Activated T-cell treated with anti-CD3 and anti-CD28 coated beads, Interleukin-2, amount 50 U/mL, for 72 hours (primary cell): ENCODE measurements at regions not wholly inside any gene's neighbourhood (a gene's known extent, or its start where the extent isn't known, plus 50 kb on each side); places are given as distances from the start of the nearest gene placed in this dataset.

Experiments
- ATAC-seq, 2 donors: fragments of 150-1000 bp; cut with Tn5 transposase; replicated peaks in 1 of 2; 2 replicates each; pipeline ENCODE4 v1.10.0; 2021; ENCODE audit warnings: moderate library complexity in 2 of 2, mild to moderate bottlenecking in 1 of 2
- DNase-seq, 2 donors: peaks; one replicate each; pipeline ENCODE4 v3.0.0; 2021 to 2022; ENCODE audit warnings: mixed read lengths in 1 of 2
- H3K27ac Mint-ChIP-seq: one replicate; pipeline ENCODE4 v1.8.0; 2022; ENCODE audit warnings: mild to moderate bottlenecking, moderate library complexity, mixed read lengths
- H3K27me3 Mint-ChIP-seq: one replicate; pipeline ENCODE4 v1.8.0; 2022; ENCODE audit warnings: low read depth, mixed read lengths
- H3K36me3 Mint-ChIP-seq, 2 donors: one replicate each; pipeline ENCODE4 v1.8.0; 2022; ENCODE audit warnings: mixed read lengths in 2 of 2, mild to moderate bottlenecking in 1 of 2; ENCODE audit not compliant: insufficient read depth in 2 of 2
- H3K4me1 Mint-ChIP-seq: one replicate; pipeline ENCODE4 v1.8.0; 2022; ENCODE audit warnings: low read depth, mixed read lengths
- H3K4me3 Mint-ChIP-seq, 2 donors: one replicate each; pipeline ENCODE4 v1.8.0; 2022; ENCODE audit warnings: mild to moderate bottlenecking in 2 of 2, mixed read lengths in 2 of 2, moderate library complexity in 2 of 2
- H3K9me3 Mint-ChIP-seq, 2 donors: one replicate each; pipeline ENCODE4 v1.8.0; 2022; ENCODE audit warnings: mixed read lengths in 2 of 2

GRCh38 chr14:48967419-48967818 lies 618.8 kb downstream of the RPS29 start:
- no peak for ATAC-seq
- no peaks in the 10 kb centered on the region for H3K9me3 Mint-ChIP-seq
- no peak overlapping the region for H3K27ac Mint-ChIP-seq
- H3K4me1 Mint-ChIP-seq: no peaks in the 10 kb centered on the region
- no peak overlapping the region for H3K4me3 Mint-ChIP-seq
- H3K36me3 Mint-ChIP-seq: no peaks in the 10 kb centered on the region
- no peak for DNase-seq
- H3K27me3 Mint-ChIP-seq: no peaks in the 10 kb centered on the region

- H3K4me1 Mint-ChIP-seq: no peaks in the 10 kb centered on the region
- no peak overlapping the region for H3K27ac Mint-ChIP-seq
- no peaks in the 10 kb centered on the region for H3K27me3 Mint-ChIP-seq
- H3K4me3 Mint-ChIP-seq: no peak overlapping the region
- DNase-seq (no peak), ATAC-seq (no peak)
- peaks cover 0 to 3% of the 10 kb centered on the region in 2 donors for H3K9me3 Mint-ChIP-seq
- no peaks in the 10 kb centered on the region for H3K36me3 Mint-ChIP-seq
Observed at GRCh38 chr14:48963231-48963790, 622.9 kb downstream of the RPS29 start.

GRCh38 chr14:48957486-48957885 lies 628.7 kb downstream of the RPS29 start:
- Mint-ChIP-seq H3K4me1 (no peaks in the 10 kb centered on the region), H3K27me3 (no peaks in the 10 kb centered on the region), H3K9me3 (peaks cover 3% of the 10 kb centered on the region in 2 donors), H3K4me3 (no peak overlapping the region), H3K27ac (no peak overlapping the region), H3K36me3 (no peaks in the 10 kb centered on the region)
- no peak for ATAC-seq
- DNase-seq: no peak

- Mint-ChIP-seq H3K4me3 (no peak overlapping the region), H3K9me3 (peaks cover 3% of the 10 kb centered on the region in 2 donors), H3K36me3 (no peaks in the 10 kb centered on the region), H3K27me3 (no peaks in the 10 kb centered on the region), H3K4me1 (no peaks in the 10 kb centered on the region), H3K27ac (no peak overlapping the region)
- no peak for DNase-seq
- no peak for ATAC-seq
Observed at GRCh38 chr14:48955857-48956256, 630.3 kb downstream of the RPS29 start.

- H3K36me3 Mint-ChIP-seq: no peaks in the 10 kb centered on the region
- no peak overlapping the region for H3K27ac Mint-ChIP-seq
- H3K9me3 Mint-ChIP-seq: peaks cover 3% of the 10 kb centered on the region in 2 donors
- no peak for DNase-seq
- H3K4me3 Mint-ChIP-seq: no peak overlapping the region
- no peak for ATAC-seq
- no peaks in the 10 kb centered on the region for H3K4me1 Mint-ChIP-seq
- no peaks in the 10 kb centered on the region for H3K27me3 Mint-ChIP-seq
Observed at GRCh38 chr14:48954446-48954845, 631.7 kb downstream of the RPS29 start.

GRCh38 chr14:48944809-48945208 lies 641.4 kb downstream of the RPS29 start:
- ATAC-seq: no peak
- no peak for DNase-seq
- Mint-ChIP-seq H3K36me3 (no peaks in the 10 kb centered on the region), H3K27ac (no peak overlapping the region), H3K9me3 (peaks cover 0 to 5% of the 10 kb centered on the region in 2 donors), H3K4me3 (no peak overlapping the region), H3K4me1 (no peaks in the 10 kb centered on the region), H3K27me3 (no peaks in the 10 kb centered on the region)

GRCh38 chr14:48943913-48944312 lies 642.3 kb downstream of the RPS29 start:
- H3K4me3 Mint-ChIP-seq: no peak overlapping the region
- H3K27ac Mint-ChIP-seq: no peak overlapping the region
- no peaks in the 10 kb centered on the region for H3K36me3 Mint-ChIP-seq
- peaks cover 1 to 5% of the 10 kb centered on the region in 2 donors for H3K9me3 Mint-ChIP-seq
- no peaks in the 10 kb centered on the region for H3K4me1 Mint-ChIP-seq
- DNase-seq (no peak), ATAC-seq (no peak)
- H3K27me3 Mint-ChIP-seq: no peaks in the 10 kb centered on the region

- Mint-ChIP-seq H3K27ac (no peak overlapping the region), H3K27me3 (no peaks in the 10 kb centered on the region), H3K4me1 (no peaks in the 10 kb centered on the region), H3K36me3 (no peaks in the 10 kb centered on the region), H3K4me3 (no peak overlapping the region), H3K9me3 (peaks cover 1 to 5% of the 10 kb centered on the region in 2 donors)
- ATAC-seq (no peak), DNase-seq (no peak)
Observed at GRCh38 chr14:48937541-48938195, 648.5 kb downstream of the RPS29 start.

- H3K4me3 Mint-ChIP-seq: no peak overlapping the region
- H3K27ac Mint-ChIP-seq: no peak overlapping the region
- H3K4me1 Mint-ChIP-seq: no peaks in the 10 kb centered on the region
- no peaks in the 10 kb centered on the region for H3K27me3 Mint-ChIP-seq
- DNase-seq: no peak
- ATAC-seq: no peak
- H3K9me3 Mint-ChIP-seq: peaks cover 1 to 5% of the 10 kb centered on the region in 2 donors
- no peaks in the 10 kb centered on the region for H3K36me3 Mint-ChIP-seq
Observed at GRCh38 chr14:48936849-48937248, 649.3 kb downstream of the RPS29 start.

GRCh38 chr14:48936362-48936761 lies 649.8 kb downstream of the RPS29 start:
- Mint-ChIP-seq H3K27ac (no peak overlapping the region), H3K4me1 (no peaks in the 10 kb centered on the region), H3K9me3 (peaks cover 1 to 4% of the 10 kb centered on the region in 2 donors), H3K36me3 (no peaks in the 10 kb centered on the region), H3K4me3 (no peak overlapping the region), H3K27me3 (no peaks in the 10 kb centered on the region)
- ATAC-seq: no peak
- no peak for DNase-seq

GRCh38 chr14:48925184-48925583 lies 661.0 kb downstream of the RPS29 start:
- Mint-ChIP-seq H3K4me1 (no peaks in the 10 kb centered on the region), H3K27me3 (no peaks in the 10 kb centered on the region), H3K27ac (no peak overlapping the region), H3K36me3 (no peaks in the 10 kb centered on the region), H3K9me3 (peaks cover 0 to 2% of the 10 kb centered on the region in 2 donors), H3K4me3 (no peak overlapping the region)
- ATAC-seq: no peak
- DNase-seq: no peak

GRCh38 chr14:48914921-48915320 lies 671.3 kb downstream of the RPS29 start:
- Mint-ChIP-seq H3K4me3 (no peak overlapping the region), H3K9me3 (peaks cover 2 to 3% of the 10 kb centered on the region in 2 donors), H3K36me3 (no peaks in the 10 kb centered on the region), H3K27ac (no peak overlapping the region), H3K4me1 (no peaks in the 10 kb centered on the region), H3K27me3 (no peaks in the 10 kb centered on the region)
- ATAC-seq (no peak), DNase-seq (no peak)

GRCh38 chr14:48914382-48914781 lies 671.8 kb downstream of the RPS29 start:
- no peaks in the 10 kb centered on the region for H3K4me1 Mint-ChIP-seq
- H3K36me3 Mint-ChIP-seq: no peaks in the 10 kb centered on the region
- H3K4me3 Mint-ChIP-seq: no peak overlapping the region
- no peak overlapping the region for H3K27ac Mint-ChIP-seq
- no peak for DNase-seq
- H3K27me3 Mint-ChIP-seq: no peaks in the 10 kb centered on the region
- peaks cover 2 to 3% of the 10 kb centered on the region in 2 donors for H3K9me3 Mint-ChIP-seq
- ATAC-seq: no peak

- DNase-seq (no peak), ATAC-seq (no peak)
- H3K4me3 Mint-ChIP-seq: no peak overlapping the region
- H3K27ac Mint-ChIP-seq: no peak overlapping the region
- no peaks in the 10 kb centered on the region for H3K4me1 Mint-ChIP-seq
- H3K27me3 Mint-ChIP-seq: no peaks in the 10 kb centered on the region
- H3K9me3 Mint-ChIP-seq: peaks cover 0 to 4% of the 10 kb centered on the region in 2 donors
- H3K36me3 Mint-ChIP-seq: no peaks in the 10 kb centered on the region
Observed at GRCh38 chr14:48900565-48900964, 685.6 kb downstream of the RPS29 start.
